Panc1 (cell line): ENCODE measurements at regions not wholly inside any gene's neighbourhood (a gene's known extent, or its start where the extent isn't known, plus 50 kb on each side); places are given as distances from the start of the nearest gene placed in this dataset.

Experiments used
- CTCF ChIP-seq: fragments of 450-650 bp; IDR thresholded peaks from 2 replicates; pipeline ENCODE4 v1.5.1; 2017; ENCODE audit warnings: mild to moderate bottlenecking
- POLR2AphosphoS5 ChIP-seq: IDR thresholded peaks from 2 replicates; pipeline ENCODE4 v1.6.1; 2012; ENCODE audit warnings: mild to moderate bottlenecking, low read depth, low read length, moderate library complexity
- TF ChIP-seq, protein P1 (sequence below), 2 experiments: IDR thresholded peaks; 2 replicates each; pipeline ENCODE4 v1.6.1; 2011 to 2012; ENCODE audit warnings: low read depth in 2 of 2, control low read depth in 1 of 2, low read length in 1 of 2, mild to moderate bottlenecking in 1 of 2, moderate library complexity in 1 of 2; ENCODE audit not compliant: insufficient read depth in 1 of 2

DNA sequence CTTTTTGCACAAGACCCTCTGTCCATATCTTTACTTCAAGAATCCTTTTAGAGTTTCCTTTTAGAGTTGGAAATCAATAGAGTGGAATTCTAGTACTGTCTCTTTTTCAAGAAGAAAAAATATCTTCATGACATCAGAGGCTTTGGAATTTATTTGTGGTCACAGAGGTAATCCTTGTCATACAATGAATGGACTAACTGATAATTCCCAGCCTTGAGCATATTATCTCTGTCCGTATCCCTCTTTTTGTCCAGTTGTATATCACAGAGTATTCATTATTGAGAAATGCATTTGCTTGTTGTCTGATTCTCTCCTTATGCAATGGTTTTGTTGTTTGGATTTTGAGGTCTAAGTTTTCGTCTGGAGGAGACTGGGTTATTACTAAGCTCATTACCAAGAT lies 82.0 kb upstream of the HAPLN1 start:
- TF ChIP-seq CTCF (no peak), POLR2AphosphoS5 (no peak)
- TF ChIP-seq, protein P1, sequence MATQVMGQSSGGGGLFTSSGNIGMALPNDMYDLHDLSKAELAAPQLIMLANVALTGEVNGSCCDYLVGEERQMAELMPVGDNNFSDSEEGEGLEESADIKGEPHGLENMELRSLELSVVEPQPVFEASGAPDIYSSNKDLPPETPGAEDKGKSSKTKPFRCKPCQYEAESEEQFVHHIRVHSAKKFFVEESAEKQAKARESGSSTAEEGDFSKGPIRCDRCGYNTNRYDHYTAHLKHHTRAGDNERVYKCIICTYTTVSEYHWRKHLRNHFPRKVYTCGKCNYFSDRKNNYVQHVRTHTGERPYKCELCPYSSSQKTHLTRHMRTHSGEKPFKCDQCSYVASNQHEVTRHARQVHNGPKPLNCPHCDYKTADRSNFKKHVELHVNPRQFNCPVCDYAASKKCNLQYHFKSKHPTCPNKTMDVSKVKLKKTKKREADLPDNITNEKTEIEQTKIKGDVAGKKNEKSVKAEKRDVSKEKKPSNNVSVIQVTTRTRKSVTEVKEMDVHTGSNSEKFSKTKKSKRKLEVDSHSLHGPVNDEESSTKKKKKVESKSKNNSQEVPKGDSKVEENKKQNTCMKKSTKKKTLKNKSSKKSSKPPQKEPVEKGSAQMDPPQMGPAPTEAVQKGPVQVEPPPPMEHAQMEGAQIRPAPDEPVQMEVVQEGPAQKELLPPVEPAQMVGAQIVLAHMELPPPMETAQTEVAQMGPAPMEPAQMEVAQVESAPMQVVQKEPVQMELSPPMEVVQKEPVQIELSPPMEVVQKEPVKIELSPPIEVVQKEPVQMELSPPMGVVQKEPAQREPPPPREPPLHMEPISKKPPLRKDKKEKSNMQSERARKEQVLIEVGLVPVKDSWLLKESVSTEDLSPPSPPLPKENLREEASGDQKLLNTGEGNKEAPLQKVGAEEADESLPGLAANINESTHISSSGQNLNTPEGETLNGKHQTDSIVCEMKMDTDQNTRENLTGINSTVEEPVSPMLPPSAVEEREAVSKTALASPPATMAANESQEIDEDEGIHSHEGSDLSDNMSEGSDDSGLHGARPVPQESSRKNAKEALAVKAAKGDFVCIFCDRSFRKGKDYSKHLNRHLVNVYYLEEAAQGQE (IDR thresholded peaks at IDR 0.05; ENCODE audit: insufficient read depth in 1 of 2, low read depth in 2 of 2, low read length in 1 of 2): no peak
